Bronchial epithelial cell (primary cell): ENCODE measurements at regions not wholly inside any gene's neighbourhood (a gene's known extent, or its start where the extent isn't known, plus 50 kb on each side); places are given as distances from the start of the nearest gene placed in this dataset.
"Not testable (repeated sequence)": the region's sequence is repeated elsewhere in the genome, so short reads cannot be mapped to it uniquely, and the experiment has no call there.

Source experiments
- DNase-seq: peaks from one replicate; pipeline ENCODE4 v3.0.0-alpha.2; 2010; ENCODE audit warnings: low read depth
- FAIRE-seq: peaks from 2 replicates; lab custom pipeline; 2011; peaks lifted over from hg19 to GRCh38; lab: Jason Lieb, UNC
- H3K27me3 ChIP-seq: 2 replicates; pipeline ENCODE4 v1.5.1; 2011; ENCODE audit warnings: low read length; ENCODE audit not compliant: control insufficient read depth, insufficient read depth
- H3K36me3 ChIP-seq: 2 replicates; pipeline ENCODE4 v1.5.1; 2011; ENCODE audit warnings: low read length; ENCODE audit not compliant: control insufficient read depth, insufficient read depth
- H3K4me3 ChIP-seq: 2 replicates; pipeline ENCODE4 v1.5.1; 2011; ENCODE audit warnings: mild to moderate bottlenecking, low read depth, low read length, control low read depth
- CTCF ChIP-seq: IDR thresholded peaks from 2 replicates; pipeline ENCODE4 v1.5.1; 2011; ENCODE audit warnings: mild to moderate bottlenecking, moderate library complexity, low read length, control low read depth, inconsistent platforms; ENCODE audit not compliant: insufficient read depth, severe bottlenecking

GRCh38 chr2:224126440-224126839, 87.4 kb upstream of the SERPINE2 start:
- H3K36me3 ChIP-seq: no peaks in the 10 kb centered on the region
- DNase-seq (no peak), FAIRE-seq (no peak)
- no peaks in the 10 kb centered on the region for H3K27me3 ChIP-seq
- no peak for TF ChIP-seq CTCF
- no peak overlapping the region for H3K4me3 ChIP-seq

- Histone ChIP-seq H3K36me3 (no peaks in the 10 kb centered on the region), H3K4me3 (no peak overlapping the region), H3K27me3 (no peaks in the 10 kb centered on the region)
- FAIRE-seq (no peak), DNase-seq (no peak)
- no peak for TF ChIP-seq CTCF
Observed at GRCh38 chr2:224126003-224126402, 86.9 kb upstream of the SERPINE2 start.

- H3K36me3 ChIP-seq: no peaks in the 10 kb centered on the region
- DNase-seq (peak; percentile 81), FAIRE-seq (no peak)
- no peaks in the 10 kb centered on the region for H3K27me3 ChIP-seq
- no peak overlapping the region for H3K4me3 ChIP-seq
- TF ChIP-seq CTCF: no peak
Observed at GRCh38 chr2:224122542-224122941, 83.5 kb upstream of the SERPINE2 start.

GRCh38 chr2:224121406-224122067, 82.5 kb upstream of the SERPINE2 start:
- no peak for TF ChIP-seq CTCF
- H3K4me3 ChIP-seq: no peak overlapping the region
- no peaks in the 10 kb centered on the region for H3K27me3 ChIP-seq
- H3K36me3 ChIP-seq: no peaks in the 10 kb centered on the region
- DNase-seq (no peak), FAIRE-seq (no peak)

GRCh38 chr2:224120986-224121385, 81.9 kb upstream of the SERPINE2 start:
- FAIRE-seq: no peak
- no peak overlapping the region for H3K4me3 ChIP-seq

GRCh38 chr2:224119846-224120245, 80.8 kb upstream of the SERPINE2 start:
- H3K36me3 ChIP-seq, DNase-seq, H3K27me3 ChIP-seq, H3K4me3 ChIP-seq, FAIRE-seq: not testable (repeated sequence)

More at GRCh38 chr2:224120986-224121385, 81.9 kb upstream of the SERPINE2 start:
- H3K36me3 ChIP-seq: no peaks in the 10 kb centered on the region
- TF ChIP-seq CTCF: no peak
- no peaks in the 10 kb centered on the region for H3K27me3 ChIP-seq
- DNase-seq: no peak
